ENCODE measurements at regions not wholly inside any gene's neighbourhood (a gene's known extent, or its start where the extent isn't known, plus 50 kb on each side); places are given as distances from the start of the nearest gene placed in this dataset.

- peak overlapping the region; percentile 65 for H3K9ac ChIP-seq (ENCODE audit: low read length)
- no peak overlapping the region for H2AFZ ChIP-seq (ENCODE audit: low read depth, low read length)
- H3K27ac ChIP-seq (ENCODE audit: low read length) = peak overlapping the region; percentile 6
- H3K79me2 ChIP-seq (replicated peaks; ENCODE audit: insufficient read depth, low read length) = no peaks in the 10 kb centered on the region
- H3K9me2 ChIP-seq (ENCODE audit: insufficient read depth, low read length) = no peaks in the 10 kb centered on the region
- no peak overlapping the region for H3K4me3 ChIP-seq (ENCODE audit: low read length)
- no peak overlapping the region for H3K4me2 ChIP-seq (ENCODE audit: low read length)
- no peaks in the 10 kb centered on the region for H4K20me1 ChIP-seq (ENCODE audit: insufficient read depth)
- no peaks in the 10 kb centered on the region for H3K9me3 ChIP-seq (ENCODE audit: low read length)
- TF ChIP-seq EZH2 (IDR thresholded peaks at IDR 0.05; ENCODE audit: borderline replicate concordance, insufficient read depth, low read length, poor library complexity, severe bottlenecking) = no peak
- TF ChIP-seq TAF1 (IDR thresholded peaks at IDR 0.05; ENCODE audit: low read depth) = no peak
- no peak for TF ChIP-seq RAD21 (conservative IDR thresholded peaks at IDR 0.05)
- no peak for TF ChIP-seq CTCF (IDR thresholded peaks at IDR 0.05; ENCODE audit: poor library complexity, severe bottlenecking)
- no peak for TF ChIP-seq MXI1 (conservative IDR thresholded peaks at IDR 0.05; ENCODE audit: poor library complexity, severe bottlenecking)
- no peak for TF ChIP-seq POLR2AphosphoS5 (IDR thresholded peaks at IDR 0.05)
- TF ChIP-seq EP300 (conservative IDR thresholded peaks at IDR 0.05; ENCODE audit: poor library complexity, severe bottlenecking) = no peak
- TF ChIP-seq SMC3 (conservative IDR thresholded peaks at IDR 0.05; ENCODE audit: poor library complexity) = no peak
- TF ChIP-seq, protein P1, sequence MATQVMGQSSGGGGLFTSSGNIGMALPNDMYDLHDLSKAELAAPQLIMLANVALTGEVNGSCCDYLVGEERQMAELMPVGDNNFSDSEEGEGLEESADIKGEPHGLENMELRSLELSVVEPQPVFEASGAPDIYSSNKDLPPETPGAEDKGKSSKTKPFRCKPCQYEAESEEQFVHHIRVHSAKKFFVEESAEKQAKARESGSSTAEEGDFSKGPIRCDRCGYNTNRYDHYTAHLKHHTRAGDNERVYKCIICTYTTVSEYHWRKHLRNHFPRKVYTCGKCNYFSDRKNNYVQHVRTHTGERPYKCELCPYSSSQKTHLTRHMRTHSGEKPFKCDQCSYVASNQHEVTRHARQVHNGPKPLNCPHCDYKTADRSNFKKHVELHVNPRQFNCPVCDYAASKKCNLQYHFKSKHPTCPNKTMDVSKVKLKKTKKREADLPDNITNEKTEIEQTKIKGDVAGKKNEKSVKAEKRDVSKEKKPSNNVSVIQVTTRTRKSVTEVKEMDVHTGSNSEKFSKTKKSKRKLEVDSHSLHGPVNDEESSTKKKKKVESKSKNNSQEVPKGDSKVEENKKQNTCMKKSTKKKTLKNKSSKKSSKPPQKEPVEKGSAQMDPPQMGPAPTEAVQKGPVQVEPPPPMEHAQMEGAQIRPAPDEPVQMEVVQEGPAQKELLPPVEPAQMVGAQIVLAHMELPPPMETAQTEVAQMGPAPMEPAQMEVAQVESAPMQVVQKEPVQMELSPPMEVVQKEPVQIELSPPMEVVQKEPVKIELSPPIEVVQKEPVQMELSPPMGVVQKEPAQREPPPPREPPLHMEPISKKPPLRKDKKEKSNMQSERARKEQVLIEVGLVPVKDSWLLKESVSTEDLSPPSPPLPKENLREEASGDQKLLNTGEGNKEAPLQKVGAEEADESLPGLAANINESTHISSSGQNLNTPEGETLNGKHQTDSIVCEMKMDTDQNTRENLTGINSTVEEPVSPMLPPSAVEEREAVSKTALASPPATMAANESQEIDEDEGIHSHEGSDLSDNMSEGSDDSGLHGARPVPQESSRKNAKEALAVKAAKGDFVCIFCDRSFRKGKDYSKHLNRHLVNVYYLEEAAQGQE (IDR thresholded peaks at IDR 0.05; ENCODE audit: borderline replicate concordance) = no peak
- H3K36me3 ChIP-seq (ENCODE audit: insufficient read depth, low read length) = no peaks in the 10 kb centered on the region
- peaks cover 3% of the 10 kb centered on the region for H3K27me3 ChIP-seq (ENCODE audit: insufficient read depth, low read depth, low read length)
- H3F3A ChIP-seq (ENCODE audit: insufficient read depth, low read length, poor library complexity, severe bottlenecking) = peaks cover 3% of the 10 kb centered on the region
Measured at GRCh38 chr3:127457094-127457475, 133.4 kb downstream of the TPRA1 start.

GRCh38 chr3:127456471-127457093, 134.0 kb downstream of the TPRA1 start:
- no peak overlapping the region for H3K4me2 ChIP-seq (ENCODE audit: low read length)
- H3K4me3 ChIP-seq (ENCODE audit: low read length) = no peak overlapping the region
- peak overlapping the region; percentile 6 for H3K27ac ChIP-seq (ENCODE audit: low read length)
- H2AFZ ChIP-seq (ENCODE audit: low read depth, low read length) = no peak overlapping the region
- H3F3A ChIP-seq (ENCODE audit: insufficient read depth, low read length, poor library complexity, severe bottlenecking) = peaks cover 1% of the 10 kb centered on the region
- TF ChIP-seq SMC3 (conservative IDR thresholded peaks at IDR 0.05; ENCODE audit: poor library complexity) (no peak), MXI1 (conservative IDR thresholded peaks at IDR 0.05; ENCODE audit: poor library complexity, severe bottlenecking) (no peak), EP300 (conservative IDR thresholded peaks at IDR 0.05; ENCODE audit: poor library complexity, severe bottlenecking) (no peak), EZH2 (IDR thresholded peaks at IDR 0.05; ENCODE audit: borderline replicate concordance, insufficient read depth, low read length, poor library complexity, severe bottlenecking) (no peak), TAF1 (IDR thresholded peaks at IDR 0.05; ENCODE audit: low read depth) (no peak), CTCF (IDR thresholded peaks at IDR 0.05; ENCODE audit: poor library complexity, severe bottlenecking) (no peak), POLR2AphosphoS5 (IDR thresholded peaks at IDR 0.05) (no peak), RAD21 (conservative IDR thresholded peaks at IDR 0.05) (no peak)
- TF ChIP-seq, protein P1 (IDR thresholded peaks at IDR 0.05; ENCODE audit: borderline replicate concordance) = no peak
- H3K27me3 ChIP-seq (ENCODE audit: insufficient read depth, low read depth, low read length) = peaks cover 3% of the 10 kb centered on the region
- no peaks in the 10 kb centered on the region for H4K20me1 ChIP-seq (ENCODE audit: insufficient read depth)
- peak overlapping the region; percentile 65 for H3K9ac ChIP-seq (ENCODE audit: low read length)
- H3K9me3 ChIP-seq (ENCODE audit: low read length) = no peaks in the 10 kb centered on the region
- H3K36me3 ChIP-seq (ENCODE audit: insufficient read depth, low read length) = no peaks in the 10 kb centered on the region
- H3K79me2 ChIP-seq (replicated peaks; ENCODE audit: insufficient read depth, low read length) = no peaks in the 10 kb centered on the region
- H3K9me2 ChIP-seq (ENCODE audit: insufficient read depth, low read length) = no peaks in the 10 kb centered on the region

Measured in neural cell (in vitro differentiated cells).